ENCODE measurements at regions not wholly inside any gene's neighbourhood (a gene's known extent, or its start where the extent isn't known, plus 50 kb on each side); places are given as distances from the start of the nearest gene placed in this dataset.

DNA sequence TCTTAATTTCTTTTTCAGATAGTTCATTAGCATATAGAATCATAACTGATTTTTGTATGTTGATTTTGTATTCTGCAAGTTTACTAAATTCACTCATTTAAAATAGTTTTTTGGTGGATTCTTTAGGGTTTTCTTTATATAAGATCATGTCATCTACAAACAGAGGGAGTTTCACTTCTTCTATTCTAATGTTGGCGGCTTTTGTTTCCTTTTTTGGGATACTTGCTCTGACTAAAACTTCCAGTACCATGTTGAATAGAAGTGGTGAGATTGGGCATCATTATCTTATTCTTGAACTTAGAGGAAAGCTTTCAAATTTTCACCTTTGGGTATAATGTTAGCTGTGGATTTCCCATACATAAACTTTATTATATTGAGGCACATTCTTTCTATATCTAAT lies 296.9 kb downstream of the BCKDHB start:
- Histone ChIP-seq H3K9me3 (peaks cover 0 to 33% (median 14%) of the 10 kb centered on the region in 4 donors), H3K27ac (no peak overlapping the region), H3K4me3 (no peak overlapping the region), H3K36me3 (no peaks in the 10 kb centered on the region), H3K27me3 (no peaks in the 10 kb centered on the region), H3K4me1 (no peaks in the 10 kb centered on the region)
- intact Hi-C loops (cut with DNase I; ENCODE audit: low total_unique reads): no loop called here
- 85 to 93% (median 88%) methylated on average over 1 of the region's 1 CpG for WGBS, 5 donors
- TF ChIP-seq EP300 (IDR thresholded peaks at IDR 0.05) (no peak), POLR2AphosphoS5 (IDR thresholded peaks at IDR 0.05) (no peak), CTCF (IDR thresholded peaks at IDR 0.05) (no peak), POLR2A (IDR thresholded peaks at IDR 0.05) (no peak)
- no peak for DNase-seq

DNA sequence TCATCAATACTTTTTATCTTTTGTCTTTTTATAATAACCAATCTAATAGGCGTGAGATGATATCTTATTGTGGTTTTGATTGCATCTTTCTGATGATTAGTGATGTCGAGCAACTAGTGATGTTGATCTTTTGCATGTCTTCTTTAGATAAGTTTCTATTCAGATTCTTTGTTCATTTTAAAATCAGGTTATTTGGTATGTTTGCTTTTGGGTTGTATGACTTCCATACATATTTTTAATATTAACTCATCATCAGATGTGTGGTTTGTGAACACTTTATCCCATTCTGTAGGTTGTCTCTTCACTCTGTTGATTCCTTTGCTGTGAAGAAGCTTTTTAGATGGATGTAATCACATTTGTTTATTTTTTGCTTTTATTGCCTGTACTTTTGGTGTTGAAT lies 295.8 kb downstream of the BCKDHB start:
- H3K27me3 ChIP-seq: no peaks in the 10 kb centered on the region
- TF ChIP-seq EP300 (IDR thresholded peaks at IDR 0.05) (no peak), POLR2A (IDR thresholded peaks at IDR 0.05) (no peak)
- intact Hi-C loops (cut with DNase I; ENCODE audit: low total_unique reads): no loop called here
- no peaks in the 10 kb centered on the region for H3K36me3 ChIP-seq
- peaks cover 0 to 32% (median 13%) of the 10 kb centered on the region in 4 donors for H3K9me3 ChIP-seq
- H3K4me3 ChIP-seq: no peak overlapping the region
- no peak for DNase-seq
- no peaks in the 10 kb centered on the region for H3K4me1 ChIP-seq
- no peak overlapping the region for H3K27ac ChIP-seq
- WGBS, 5 donors: 75 to 81% (median 77%) methylated on average over 2 of the region's 2 CpGs

Small RNA genes lying in the stretch of these regions (small RNA-seq; reads per million reads assigned to genes)
- gene AL596028.1 (0 reads per million in 4 donors), gene RNA5SP210 (0 reads per million in 4 donors)

Data from stomach (tissue), 8 donors.